Fibroblast of the aortic adventitia (primary cell): ENCODE measurements at regions not wholly inside any gene's neighbourhood (a gene's known extent, or its start where the extent isn't known, plus 50 kb on each side); places are given as distances from the start of the nearest gene placed in this dataset.

Source experiments
- DNase-seq: peaks from one replicate; pipeline ENCODE4 v3.0.0-alpha.2; 2010; ENCODE audit warnings: low read depth
- H3K4me3 ChIP-seq: 2 replicates; pipeline ENCODE4 v1.5.1; 2011; ENCODE audit warnings: low read depth, mild to moderate bottlenecking, control low read depth, low read length, moderate library complexity
- TF ChIP-seq, protein P1 (sequence below): IDR thresholded peaks from 2 replicates; pipeline ENCODE4 v1.5.1; 2011; ENCODE audit warnings: mild to moderate bottlenecking, low read length, control low read depth, inconsistent platforms; ENCODE audit not compliant: insufficient read depth

DNA sequence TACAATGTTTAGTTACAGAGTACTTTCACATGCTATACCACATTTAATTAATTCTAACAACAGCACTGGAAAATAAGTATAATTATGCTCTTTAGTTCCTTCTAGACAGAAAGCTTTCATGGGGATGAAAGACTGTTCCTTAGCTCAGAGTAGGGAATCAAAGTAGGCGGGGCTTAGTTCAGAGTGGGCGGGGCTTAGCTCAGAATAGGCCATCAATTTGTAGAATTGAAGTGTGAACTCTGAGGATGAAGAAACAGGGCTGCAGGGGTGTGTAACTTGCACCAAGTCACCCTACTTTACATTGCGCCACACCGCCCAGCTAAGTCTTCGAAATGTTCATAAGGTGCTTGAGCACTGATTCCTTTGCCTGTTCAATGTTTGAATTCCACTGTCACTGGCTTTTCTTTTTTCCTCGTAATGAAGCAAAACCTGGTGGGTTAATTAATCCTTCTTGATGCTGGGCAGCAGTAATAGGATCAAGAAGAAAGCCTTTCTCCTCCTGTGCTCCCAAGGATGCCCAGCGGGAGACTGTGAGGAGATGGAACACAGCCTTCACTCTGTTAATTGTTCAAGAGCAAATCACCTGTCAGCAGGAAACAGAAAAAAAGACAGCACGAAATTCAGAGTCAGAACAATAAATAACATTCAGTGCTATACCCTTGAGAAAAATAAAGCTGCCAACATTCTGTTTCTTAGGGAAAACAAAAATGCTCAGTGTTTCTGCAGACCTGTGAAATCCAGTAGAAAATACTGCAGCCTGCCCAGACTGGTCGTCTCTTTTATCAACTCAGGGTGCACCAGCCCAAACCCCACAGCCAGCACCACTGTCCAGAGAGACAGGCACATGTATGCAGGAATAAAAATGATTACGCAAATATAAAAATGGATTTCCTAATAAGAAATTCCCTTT lies 66.5 kb upstream of the CAMK1G start:
- no peak overlapping the region for H3K4me3 ChIP-seq
- TF ChIP-seq, protein P1, sequence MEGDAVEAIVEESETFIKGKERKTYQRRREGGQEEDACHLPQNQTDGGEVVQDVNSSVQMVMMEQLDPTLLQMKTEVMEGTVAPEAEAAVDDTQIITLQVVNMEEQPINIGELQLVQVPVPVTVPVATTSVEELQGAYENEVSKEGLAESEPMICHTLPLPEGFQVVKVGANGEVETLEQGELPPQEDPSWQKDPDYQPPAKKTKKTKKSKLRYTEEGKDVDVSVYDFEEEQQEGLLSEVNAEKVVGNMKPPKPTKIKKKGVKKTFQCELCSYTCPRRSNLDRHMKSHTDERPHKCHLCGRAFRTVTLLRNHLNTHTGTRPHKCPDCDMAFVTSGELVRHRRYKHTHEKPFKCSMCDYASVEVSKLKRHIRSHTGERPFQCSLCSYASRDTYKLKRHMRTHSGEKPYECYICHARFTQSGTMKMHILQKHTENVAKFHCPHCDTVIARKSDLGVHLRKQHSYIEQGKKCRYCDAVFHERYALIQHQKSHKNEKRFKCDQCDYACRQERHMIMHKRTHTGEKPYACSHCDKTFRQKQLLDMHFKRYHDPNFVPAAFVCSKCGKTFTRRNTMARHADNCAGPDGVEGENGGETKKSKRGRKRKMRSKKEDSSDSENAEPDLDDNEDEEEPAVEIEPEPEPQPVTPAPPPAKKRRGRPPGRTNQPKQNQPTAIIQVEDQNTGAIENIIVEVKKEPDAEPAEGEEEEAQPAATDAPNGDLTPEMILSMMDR = no peak
- DNase-seq = no peak

DNA sequence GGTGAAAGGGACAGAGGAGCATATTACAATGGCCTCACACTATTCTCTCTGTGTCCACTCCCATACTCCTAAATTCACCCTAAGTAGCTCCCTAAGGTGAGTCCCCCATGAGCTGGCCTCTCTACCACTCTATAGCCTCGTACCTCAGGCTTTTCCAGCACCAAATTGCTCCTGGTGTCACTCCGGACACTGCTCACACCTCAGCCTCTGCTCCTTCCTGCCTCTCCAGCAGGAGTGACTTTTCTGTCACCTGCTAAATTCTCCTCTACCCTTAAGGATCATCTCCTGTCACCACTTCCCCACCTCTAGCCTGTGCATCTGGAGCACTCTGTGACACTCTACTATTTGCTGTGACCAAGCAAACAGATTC lies 65.8 kb upstream of the CAMK1G start:
- TF ChIP-seq, protein P1 = no peak
- no peak for DNase-seq

DNA sequence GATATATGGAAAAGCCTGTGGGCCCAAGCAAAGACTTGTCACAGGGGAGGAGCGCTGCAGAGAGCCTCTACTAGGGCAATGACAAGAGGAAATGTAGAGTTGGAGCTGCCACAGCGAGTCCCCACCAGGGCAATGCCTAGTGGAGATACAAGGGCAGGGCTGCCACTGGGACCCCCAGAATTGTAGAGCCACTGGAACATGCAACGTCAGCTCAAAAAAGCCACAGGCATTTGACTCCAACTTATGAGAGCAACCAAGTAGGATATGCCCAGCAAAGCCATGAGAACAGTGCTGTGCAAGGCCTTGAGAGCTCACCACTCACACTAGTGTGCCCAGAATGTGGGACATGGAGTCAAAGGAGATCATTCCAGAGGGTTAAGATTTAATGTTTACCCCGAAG lies 63.7 kb upstream of the CAMK1G start:
- TF ChIP-seq, protein P1 = no peak
- H3K4me3 ChIP-seq = no peak overlapping the region
- DNase-seq = no peak

More for the DNA sequence above, 65.8 kb upstream of the CAMK1G start:
- no peak overlapping the region for H3K4me3 ChIP-seq

GRCh38 chr1:209522826-209523225 lies 60.7 kb upstream of the CAMK1G start:
- DNase-seq = no peak
- TF ChIP-seq, protein P1 = no peak
- no peak overlapping the region for H3K4me3 ChIP-seq

DNA sequence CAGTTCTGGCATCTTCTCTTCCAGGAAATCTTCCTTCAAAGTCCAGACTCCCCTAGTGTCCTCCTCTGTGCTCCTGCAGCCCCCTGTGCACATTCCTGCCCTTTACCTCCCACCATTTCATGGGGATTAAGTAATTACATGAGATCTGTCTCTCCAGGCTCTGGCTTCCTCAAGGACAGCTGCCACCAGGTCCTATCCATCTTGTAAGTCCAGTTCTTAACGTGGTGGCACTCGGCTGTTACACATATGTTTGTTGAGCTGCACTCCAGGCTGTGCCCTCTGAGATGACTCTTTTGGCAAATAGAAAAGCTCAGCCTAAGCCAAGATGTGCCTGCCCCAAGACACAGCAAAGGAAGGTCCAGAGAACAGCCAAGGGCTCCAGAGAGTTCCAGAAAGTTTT lies 57.4 kb upstream of the CAMK1G start:
- DNase-seq = no peak
- H3K4me3 ChIP-seq = no peak overlapping the region
- TF ChIP-seq, protein P1 = no peak

DNA sequence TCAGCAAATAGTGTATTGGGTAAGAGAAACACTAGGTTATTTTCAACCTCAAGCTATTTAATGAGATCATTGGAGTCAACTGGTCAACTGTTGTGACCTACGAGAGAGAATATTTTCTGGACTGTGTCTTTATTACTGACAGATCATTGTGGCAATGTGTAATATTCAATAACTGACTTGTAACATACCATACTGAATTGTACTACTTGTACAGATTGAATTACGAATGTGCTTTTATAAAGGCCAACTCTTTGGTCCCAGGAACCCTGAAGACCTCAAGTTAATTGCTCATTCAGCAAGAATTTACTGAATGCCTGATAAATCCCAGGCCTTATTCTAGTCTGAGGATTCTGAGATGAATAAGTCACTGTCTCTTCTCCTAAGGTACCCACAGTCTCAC lies 56.1 kb upstream of the CAMK1G start:
- TF ChIP-seq, protein P1 = no peak
- no peak for DNase-seq
- no peak overlapping the region for H3K4me3 ChIP-seq
